Calu3 (cell line): ENCODE measurements at regions not wholly inside any gene's neighbourhood (a gene's known extent, or its start where the extent isn't known, plus 50 kb on each side); places are given as distances from the start of the nearest gene placed in this dataset.

Experiments used
- BruUV-seq: library from RNA; stranded (reverse); fragments of 400-500 nt; replicated peaks from 2 replicates; lab custom pipeline; 2021; lab: Mats Ljungman, UMichigan
- CTCF ChIA-PET: fragments of 300-600 bp; sonication (Branson Sonifier 250); formaldehyde crosslinking; loops from one replicate; lab custom pipeline; 2022; ENCODE audit warnings: antibody characterized with exemption; lab: Charles Lee
- DNase-seq: peaks from one replicate; pipeline ENCODE4 v3.0.0; 2022
- H3K27ac Mint-ChIP-seq: one replicate; pipeline ENCODE4 v1.8.0; 2022; ENCODE audit warnings: mixed read lengths; ENCODE audit not compliant: unreplicated experiment
- H3K27me3 Mint-ChIP-seq: one replicate; pipeline ENCODE4 v1.8.0; 2022; ENCODE audit warnings: mixed read lengths; ENCODE audit not compliant: unreplicated experiment
- H3K36me3 Mint-ChIP-seq: one replicate; pipeline ENCODE4 v1.8.0; 2022; ENCODE audit warnings: mild to moderate bottlenecking, moderate library complexity, mixed read lengths; ENCODE audit not compliant: insufficient read depth, unreplicated experiment
- H3K4me1 Mint-ChIP-seq: one replicate; pipeline ENCODE4 v1.8.0; 2022; ENCODE audit warnings: mild to moderate bottlenecking, low read depth, mixed read lengths; ENCODE audit not compliant: unreplicated experiment
- H3K4me3 Mint-ChIP-seq: one replicate; pipeline ENCODE4 v1.8.0; 2022; ENCODE audit warnings: mild to moderate bottlenecking, low read depth, moderate library complexity, mixed read lengths; ENCODE audit not compliant: unreplicated experiment
- H3K9me3 Mint-ChIP-seq: one replicate; pipeline ENCODE4 v1.8.0; 2022; ENCODE audit warnings: low read depth, mixed read lengths; ENCODE audit not compliant: unreplicated experiment
- intact Hi-C: fragments of 100-400 bp; cut with micrococcal nuclease; formaldehyde crosslinking; loops from one replicate; pipeline ENCODE4 v1.10.0; 2022; ENCODE audit not compliant: unreplicated experiment
- TF ChIP-seq, protein P1 (sequence below): fragments of 200-600 bp; IDR thresholded peaks from one replicate; pipeline ENCODE4 v1.8.0; 2022; ENCODE audit warnings: antibody characterized with exemption; ENCODE audit not compliant: unreplicated experiment

DNA sequence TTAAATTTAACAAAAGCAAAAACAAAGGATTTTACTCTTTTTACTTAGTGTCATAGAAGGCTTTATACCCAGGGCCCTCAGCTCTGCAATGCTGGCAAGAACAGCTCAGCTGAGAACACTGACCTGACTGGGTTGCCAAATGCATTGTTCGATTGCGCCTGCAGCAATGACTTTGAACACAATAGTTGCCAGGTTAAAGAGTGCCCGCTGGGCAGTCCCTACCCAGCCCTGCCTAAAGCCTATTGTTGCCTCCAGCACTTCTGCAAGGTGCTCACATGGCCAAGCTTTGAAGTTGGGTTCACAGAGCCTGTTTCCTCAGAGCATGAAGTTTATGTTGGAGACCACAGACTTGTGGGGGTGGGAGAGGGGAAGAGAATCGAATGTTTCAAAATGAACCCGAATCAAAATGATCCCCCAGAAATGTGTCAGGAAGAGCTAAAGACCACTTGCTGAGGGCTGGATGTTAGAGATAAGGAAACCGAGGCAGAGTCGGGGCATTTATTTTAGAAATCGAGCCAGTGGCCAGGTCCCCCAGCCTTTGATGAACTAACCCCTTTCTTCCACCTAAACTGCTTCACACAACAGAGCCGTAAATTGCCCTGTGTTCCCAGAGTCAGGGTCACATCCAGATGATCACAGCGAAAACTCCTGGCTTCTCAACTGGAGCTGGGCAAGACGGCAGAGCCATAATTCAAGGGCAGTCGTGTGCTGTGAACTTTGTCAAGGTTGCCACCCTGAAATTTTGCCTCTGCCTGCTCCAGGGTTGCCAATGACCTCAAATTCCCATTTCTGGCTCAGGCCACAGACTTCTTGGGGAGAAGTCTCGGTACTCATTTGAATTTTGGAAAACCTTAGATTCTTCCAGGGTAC, 55.0 kb downstream of the FOXA2 start:
- Mint-ChIP-seq H3K4me3 (no peak overlapping the region), H3K27me3 (peaks cover 10% of the 10 kb centered on the region), H3K4me1 (no peaks in the 10 kb centered on the region), H3K36me3 (peaks cover 4% of the 10 kb centered on the region), H3K9me3 (no peaks in the 10 kb centered on the region), H3K27ac (no peak overlapping the region)
- CTCF ChIA-PET: no interaction called here
- no TSS peak for BruUV-seq
- TF ChIP-seq, protein P1, sequence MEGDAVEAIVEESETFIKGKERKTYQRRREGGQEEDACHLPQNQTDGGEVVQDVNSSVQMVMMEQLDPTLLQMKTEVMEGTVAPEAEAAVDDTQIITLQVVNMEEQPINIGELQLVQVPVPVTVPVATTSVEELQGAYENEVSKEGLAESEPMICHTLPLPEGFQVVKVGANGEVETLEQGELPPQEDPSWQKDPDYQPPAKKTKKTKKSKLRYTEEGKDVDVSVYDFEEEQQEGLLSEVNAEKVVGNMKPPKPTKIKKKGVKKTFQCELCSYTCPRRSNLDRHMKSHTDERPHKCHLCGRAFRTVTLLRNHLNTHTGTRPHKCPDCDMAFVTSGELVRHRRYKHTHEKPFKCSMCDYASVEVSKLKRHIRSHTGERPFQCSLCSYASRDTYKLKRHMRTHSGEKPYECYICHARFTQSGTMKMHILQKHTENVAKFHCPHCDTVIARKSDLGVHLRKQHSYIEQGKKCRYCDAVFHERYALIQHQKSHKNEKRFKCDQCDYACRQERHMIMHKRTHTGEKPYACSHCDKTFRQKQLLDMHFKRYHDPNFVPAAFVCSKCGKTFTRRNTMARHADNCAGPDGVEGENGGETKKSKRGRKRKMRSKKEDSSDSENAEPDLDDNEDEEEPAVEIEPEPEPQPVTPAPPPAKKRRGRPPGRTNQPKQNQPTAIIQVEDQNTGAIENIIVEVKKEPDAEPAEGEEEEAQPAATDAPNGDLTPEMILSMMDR: no peak
- intact Hi-C loops: no loop called here
- no peak for DNase-seq

DNA sequence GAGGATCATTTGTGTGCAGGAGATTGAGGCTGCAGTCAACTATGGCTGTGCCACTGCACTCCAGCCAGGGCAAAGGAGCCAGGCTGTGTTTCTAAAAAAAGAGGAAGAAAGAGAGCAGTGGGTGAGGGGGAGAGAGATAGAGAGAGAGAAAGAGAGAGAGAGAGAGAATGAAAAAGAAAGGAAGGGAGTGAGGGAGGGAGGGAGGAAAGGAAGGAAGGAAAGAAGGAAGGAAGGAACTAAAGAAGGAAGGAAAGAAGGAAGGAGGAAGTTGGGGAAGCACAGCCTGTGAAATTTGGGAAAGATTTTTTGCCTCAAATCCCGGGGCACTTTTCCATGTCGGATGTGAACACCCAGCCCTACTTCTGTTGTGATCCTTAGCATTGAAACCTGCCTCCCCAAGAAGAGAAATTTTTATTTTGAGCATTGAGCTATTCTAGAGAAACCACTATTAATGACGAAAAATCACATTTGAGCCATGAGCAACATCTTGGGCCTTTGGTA, 57.8 kb downstream of the FOXA2 start:
- no TSS peak for BruUV-seq
- Mint-ChIP-seq H3K27ac (no peak overlapping the region), H3K9me3 (no peaks in the 10 kb centered on the region), H3K27me3 (peaks cover 10% of the 10 kb centered on the region), H3K4me1 (no peaks in the 10 kb centered on the region), H3K4me3 (no peak overlapping the region), H3K36me3 (peaks cover 4% of the 10 kb centered on the region)
- no peak for DNase-seq
- intact Hi-C loops: no loop called here
- TF ChIP-seq, protein P1: no peak
- CTCF ChIA-PET: interaction anchor here (0.7 kb wide), 1 partner anchor 38 kb away, joined by 5 read pairs; no protein-coding TSS in a partner anchor

DNA sequence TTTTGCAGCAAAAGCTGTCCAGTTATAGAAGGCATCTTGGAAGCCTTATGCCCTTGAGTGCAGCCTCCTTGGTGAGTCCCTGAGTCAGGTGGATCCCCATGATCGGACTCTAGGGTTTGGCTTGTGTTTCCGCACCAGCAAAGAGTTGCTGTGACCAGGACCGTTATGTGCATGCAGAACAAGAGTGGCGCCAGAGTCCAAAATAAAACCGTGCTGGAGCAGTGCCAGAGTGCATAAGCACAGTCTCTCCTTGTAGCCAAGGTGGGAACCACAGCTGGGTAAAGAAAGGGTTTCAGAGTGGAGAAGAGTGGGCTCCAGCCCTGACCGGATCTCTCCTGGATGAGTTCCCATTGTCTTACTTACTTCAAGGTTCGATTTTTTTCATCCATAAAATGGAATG, 58.6 kb downstream of the FOXA2 start:
- TF ChIP-seq, protein P1: no peak
- CTCF ChIA-PET: no interaction called here
- intact Hi-C loops: no loop called here
- no peaks in the 10 kb centered on the region for H3K4me1 Mint-ChIP-seq
- BruUV-seq: no TSS peak
- no peak overlapping the region for H3K4me3 Mint-ChIP-seq
- no peaks in the 10 kb centered on the region for H3K9me3 Mint-ChIP-seq
- H3K27me3 Mint-ChIP-seq: peaks cover 4% of the 10 kb centered on the region
- H3K27ac Mint-ChIP-seq: no peak overlapping the region
- peaks cover 4% of the 10 kb centered on the region for H3K36me3 Mint-ChIP-seq
- DNase-seq: no peak

DNA sequence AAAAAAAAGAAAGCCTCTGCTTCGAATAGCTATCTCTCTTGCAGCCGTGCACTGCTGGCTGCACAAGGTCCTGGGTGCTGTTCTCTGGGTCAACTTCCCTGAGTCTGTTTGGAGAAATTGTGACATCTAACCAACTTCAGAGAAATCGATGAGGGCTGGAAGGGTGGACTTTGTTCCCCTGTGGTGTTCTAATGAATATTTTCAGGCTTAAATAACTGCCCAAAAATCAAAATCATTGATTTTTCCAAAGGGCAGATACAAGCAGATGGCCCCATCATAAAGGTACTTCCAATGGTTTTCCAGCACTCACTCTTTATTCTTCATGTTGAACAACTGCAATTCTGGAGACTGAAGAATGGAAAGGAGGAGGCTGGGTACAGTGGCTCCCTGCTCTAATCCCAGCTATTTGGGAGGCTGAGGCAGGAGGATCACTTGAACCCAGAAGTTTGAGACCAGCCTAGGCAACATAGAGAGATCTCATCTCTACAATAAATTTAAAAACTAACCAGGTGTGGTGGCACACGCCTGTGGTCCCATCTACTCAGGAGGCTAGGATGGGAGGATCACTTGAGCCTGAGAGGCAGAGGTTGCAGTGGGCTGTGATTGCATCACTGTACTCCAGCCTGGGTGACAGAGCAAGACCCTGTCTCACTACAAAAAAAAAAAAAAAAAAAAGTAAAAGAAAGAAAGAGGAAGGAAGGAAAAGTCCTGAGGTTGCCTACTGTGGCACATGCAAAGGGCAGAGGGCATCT, 59.1 kb downstream of the FOXA2 start:
- no peaks in the 10 kb centered on the region for H3K4me1 Mint-ChIP-seq
- intact Hi-C loops: no loop called here
- peaks cover 4% of the 10 kb centered on the region for H3K36me3 Mint-ChIP-seq
- BruUV-seq: no TSS peak
- CTCF ChIA-PET: no interaction called here
- TF ChIP-seq, protein P1: no peak
- H3K9me3 Mint-ChIP-seq: no peaks in the 10 kb centered on the region
- no peak overlapping the region for H3K27ac Mint-ChIP-seq
- H3K4me3 Mint-ChIP-seq: no peak overlapping the region
- DNase-seq: no peak
- H3K27me3 Mint-ChIP-seq: no peaks in the 10 kb centered on the region
